GM12873 (cell line): ENCODE measurements at regions not wholly inside any gene's neighbourhood (a gene's known extent, or its start where the extent isn't known, plus 50 kb on each side); places are given as distances from the start of the nearest gene placed in this dataset.

Experiments
- CTCF ChIP-seq: IDR thresholded peaks from 2 replicates; pipeline ENCODE4 v1.5.1; 2012; ENCODE audit warnings: low read depth, mild to moderate bottlenecking, moderate library complexity, low read length, control low read depth; ENCODE audit not compliant: insufficient read depth; ENCODE audit errors: missing control alignments

DNA sequence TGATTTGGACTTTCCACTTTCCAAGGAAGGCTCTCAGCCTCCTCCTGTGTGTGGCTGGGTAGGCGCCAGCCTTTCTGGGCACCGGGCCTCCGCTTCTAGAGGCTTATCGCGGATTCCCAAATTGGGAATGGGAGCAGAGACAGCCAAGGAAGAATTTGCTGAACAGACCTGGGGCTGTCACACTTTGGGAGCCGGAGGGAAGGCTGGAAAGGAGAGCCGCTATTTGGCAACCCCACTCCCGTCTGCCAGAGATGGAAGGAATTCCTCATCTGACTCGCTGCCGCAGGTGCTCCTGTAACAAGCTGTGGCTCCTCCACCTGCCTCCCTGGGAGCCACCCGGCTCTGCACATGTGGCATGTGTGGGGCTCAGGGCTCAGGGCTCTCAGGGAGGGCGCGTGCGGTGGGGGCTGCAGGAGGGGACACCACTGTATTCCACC is 50.8 kb upstream of the ECHDC3 start:
- TF ChIP-seq CTCF = no peak

GRCh38 chr10:11689945-11690736 is 52.0 kb upstream of the ECHDC3 start:
- no peak for TF ChIP-seq CTCF

- no peak for TF ChIP-seq CTCF
These were observed 54.3 kb upstream of the ECHDC3 start for GRCh38 chr10:11687779-11688447.

DNA sequence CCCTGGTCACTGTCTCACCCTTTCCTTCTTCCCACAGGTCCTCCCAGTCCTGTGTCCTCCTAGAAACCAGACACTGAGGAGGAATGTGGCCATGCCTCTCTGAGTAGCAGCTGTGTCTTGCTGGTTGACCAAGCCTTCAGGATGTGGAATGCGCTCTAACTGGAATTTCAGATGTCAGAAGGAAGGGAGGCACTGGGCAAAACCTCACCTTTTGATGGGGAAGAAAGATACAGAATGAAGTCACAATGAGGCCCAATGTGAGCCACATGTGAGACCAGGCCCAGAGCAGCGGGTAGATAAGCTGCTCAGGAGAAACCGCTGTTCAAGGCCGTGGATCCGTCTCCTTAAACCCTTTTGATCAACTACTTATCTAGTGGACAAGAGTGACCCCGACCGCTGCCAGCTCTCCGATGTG is 54.8 kb upstream of the ECHDC3 start:
- TF ChIP-seq CTCF = no peak

DNA sequence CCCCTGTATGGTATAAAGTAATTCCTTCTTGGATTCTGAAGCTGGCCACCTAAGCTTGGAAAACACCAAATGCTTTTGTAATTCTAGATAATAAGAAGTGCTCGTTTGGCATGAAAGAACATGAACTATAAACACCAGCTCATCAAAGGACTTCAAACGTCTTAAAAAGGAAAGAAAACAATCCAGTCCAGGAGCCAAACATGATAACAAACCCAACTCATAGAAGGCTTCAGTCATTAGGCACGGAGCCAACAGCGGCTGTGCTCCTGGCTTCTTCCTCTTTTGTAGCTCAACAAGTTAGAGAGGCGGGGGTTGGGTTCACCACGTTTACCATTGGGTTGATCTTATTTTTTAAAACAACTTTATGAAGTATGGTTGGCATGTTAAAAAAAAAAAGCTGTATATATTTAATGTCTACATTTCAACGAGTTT is 56.4 kb upstream of the ECHDC3 start:
- TF ChIP-seq CTCF = no peak

GRCh38 chr10:11684717-11685645 is 57.2 kb upstream of the ECHDC3 start:
- no peak for TF ChIP-seq CTCF
